IMR-90 (cell line): ENCODE measurements at regions not wholly inside any gene's neighbourhood (a gene's known extent, or its start where the extent isn't known, plus 50 kb on each side); places are given as distances from the start of the nearest gene placed in this dataset.

ENCODE experiments used
- ATAC-seq: fragments of 200-7000 bp; cut with Tn5 transposase; 2 replicates; pipeline ENCODE4 v1.9.1; 2020; ENCODE audit warnings: low read depth, mild to moderate bottlenecking, moderate library complexity
- BruUV-seq: library from RNA; stranded (reverse); fragments of 400-500 nt; replicated peaks from 2 replicates; lab custom pipeline; 2021; lab: Mats Ljungman, UMichigan
- CTCF ChIA-PET: fragments of 300-600 bp; formaldehyde crosslinking; extraction: SDS; loops from one replicate; lab custom pipeline; 2021; ENCODE audit warnings: antibody characterized with exemption; lab: Yijun Ruan, JAX
- POLR2A ChIA-PET: fragments of 300-600 bp; sonication (Branson Sonifier 250); formaldehyde crosslinking; loops from one replicate; lab custom pipeline; 2022; ENCODE audit warnings: antibody characterized with exemption; ENCODE audit not compliant: unreplicated experiment; lab: Charles Lee
- DNase-seq: peaks from one replicate; pipeline ENCODE4 v3.0.0; 2013
- H2AFZ ChIP-seq: replicated peaks from 2 replicates; pipeline ENCODE3; 2013; ENCODE audit warnings: low read length, mild to moderate bottlenecking; ENCODE audit not compliant: poor library complexity
- H2AK5ac ChIP-seq: 2 replicates; pipeline ENCODE4 v1.6.1; 2013; ENCODE audit warnings: low read depth, low read length, inconsistent platforms
- H2AK9ac ChIP-seq: replicated peaks from 2 replicates; pipeline ENCODE3; 2013; ENCODE audit warnings: mild to moderate bottlenecking, low read depth, low read length, moderate library complexity; ENCODE audit not compliant: poor library complexity
- H2BK120ac ChIP-seq: 2 replicates; pipeline ENCODE4 v1.6.1; 2013; ENCODE audit warnings: low read depth, low read length, inconsistent platforms
- H2BK15ac ChIP-seq: 3 replicates; pipeline ENCODE4 v1.6.1; 2013; ENCODE audit warnings: low read depth, low read length, inconsistent platforms
- H2BK20ac ChIP-seq: 2 replicates; pipeline ENCODE4 v1.6.1; 2013; ENCODE audit warnings: low read depth, mild to moderate bottlenecking, inconsistent platforms, low read length, moderate library complexity
- H2BK5ac ChIP-seq: 2 replicates; pipeline ENCODE4 v1.6.1; 2013; ENCODE audit warnings: mild to moderate bottlenecking, low read depth, low read length, inconsistent platforms; ENCODE audit not compliant: poor library complexity, severe bottlenecking
- H3K14ac ChIP-seq: replicated peaks from 2 replicates; pipeline ENCODE4 v1.6.1; 2013; ENCODE audit warnings: low read depth, low read length, inconsistent platforms
- H3K18ac ChIP-seq: 2 replicates; pipeline ENCODE4 v1.6.1; 2013; ENCODE audit warnings: low read depth, low read length, control low read depth
- H3K23ac ChIP-seq: 2 replicates; pipeline ENCODE4 v1.6.1; 2013; ENCODE audit warnings: low read depth, low read length, inconsistent platforms
- H3K27ac ChIP-seq: 2 replicates; pipeline ENCODE4 v1.5.1; 2013; ENCODE audit warnings: mild to moderate bottlenecking, control low read depth, low read length; ENCODE audit not compliant: insufficient read depth
- H3K27me3 ChIP-seq: 2 replicates; pipeline ENCODE4 v1.6.1; 2013; ENCODE audit warnings: low read length; ENCODE audit not compliant: control insufficient read depth, insufficient read depth
- H3K36me3 ChIP-seq: 2 replicates; pipeline ENCODE4 v1.6.1; 2013; ENCODE audit warnings: low read length, mixed read lengths; ENCODE audit not compliant: control insufficient read depth, insufficient read depth
- H3K4ac ChIP-seq: 2 replicates; pipeline ENCODE4 v1.6.1; 2013; ENCODE audit warnings: low read depth, low read length, inconsistent platforms
- H3K4me1 ChIP-seq: 2 replicates; pipeline ENCODE4 v1.6.1; 2013; ENCODE audit warnings: low read length, mixed read lengths; ENCODE audit not compliant: control insufficient read depth, insufficient read depth
- H3K4me2 ChIP-seq: 2 replicates; pipeline ENCODE4 v1.6.1; 2013; ENCODE audit warnings: low read depth, mild to moderate bottlenecking, control low read depth, low read length, moderate library complexity
- H3K4me3 ChIP-seq: 2 replicates; pipeline ENCODE4 v1.5.1; 2013; ENCODE audit warnings: low read depth, mild to moderate bottlenecking, control low read depth, low read length, moderate library complexity; ENCODE audit not compliant: insufficient read depth
- H3K56ac ChIP-seq: 2 replicates; pipeline ENCODE4 v1.6.1; 2013; ENCODE audit warnings: low read length, inconsistent platforms; ENCODE audit not compliant: insufficient read depth; ENCODE audit errors: extremely low read depth
- H3K79me1 ChIP-seq, 2 experiments: 2 replicates each; pipeline ENCODE4 v1.6.1; 2013; ENCODE audit warnings: low read length in 2 of 2, inconsistent platforms in 1 of 2, low read depth in 1 of 2
- H3K9ac ChIP-seq: 2 replicates; pipeline ENCODE4 v1.6.1; 2013; ENCODE audit warnings: low read depth, low read length, control low read depth
- H3K9me1 ChIP-seq: 2 replicates; pipeline ENCODE4 v1.6.1; 2013; ENCODE audit warnings: low read length, inconsistent platforms; ENCODE audit not compliant: insufficient read depth
- H3K9me3 ChIP-seq: 2 replicates; pipeline ENCODE4 v1.6.1; 2013; ENCODE audit warnings: low read length; ENCODE audit not compliant: control insufficient read depth, insufficient read depth
- H4K20me1 ChIP-seq: 2 replicates; pipeline ENCODE4 v1.6.1; 2013; ENCODE audit warnings: low read length, inconsistent platforms; ENCODE audit not compliant: insufficient read depth
- H4K5ac ChIP-seq: 2 replicates; pipeline ENCODE4 v1.6.1; 2013; ENCODE audit warnings: mild to moderate bottlenecking, low read depth, low read length, control low read depth
- H4K8ac ChIP-seq, 2 experiments: 2 replicates each; pipeline ENCODE4 v1.6.1; 2013; ENCODE audit warnings: low read depth in 2 of 2, low read length in 2 of 2, control low read depth in 1 of 2, inconsistent platforms in 1 of 2
- H4K91ac ChIP-seq: 2 replicates; pipeline ENCODE4 v1.6.1; 2013; ENCODE audit warnings: low read depth, low read length, inconsistent platforms; ENCODE audit not compliant: insufficient read depth
- CEBPB ChIP-seq: IDR thresholded peaks from 2 replicates; pipeline ENCODE4 v1.6.1; 2012; ENCODE audit warnings: low read depth, low read length, improper control_type of control experiment
- MAFK ChIP-seq: IDR thresholded peaks from 2 replicates; pipeline ENCODE4 v1.6.1; 2012; ENCODE audit warnings: low read depth, low read length, improper control_type of control experiment
- MXI1 ChIP-seq: IDR thresholded peaks from 2 replicates; pipeline ENCODE4 v1.6.1; 2012; ENCODE audit warnings: low read depth, mild to moderate bottlenecking, low read length, moderate library complexity, borderline replicate concordance
- NFE2L2 ChIP-seq: fragments of 150-350 bp; IDR thresholded peaks from 2 replicates; pipeline ENCODE4 v1.6.1; 2016; ENCODE audit warnings: low read depth, mild to moderate bottlenecking, low read length
- POLR2A ChIP-seq: IDR thresholded peaks from 2 replicates; pipeline ENCODE4 v1.6.1; 2012; ENCODE audit warnings: mild to moderate bottlenecking, low read depth, low read length
- RAD21 ChIP-seq: IDR thresholded peaks from 2 replicates; pipeline ENCODE4 v1.6.1; 2012; ENCODE audit warnings: low read length, improper control_type of control experiment
- RCOR1 ChIP-seq: IDR thresholded peaks from 2 replicates; pipeline ENCODE4 v1.6.1; 2012; ENCODE audit warnings: mild to moderate bottlenecking, low read length, improper control_type of control experiment; ENCODE audit not compliant: insufficient replicate concordance
- RFX5 ChIP-seq: IDR thresholded peaks from 2 replicates; pipeline ENCODE4 v1.8.0; 2012; ENCODE audit warnings: low read depth, mild to moderate bottlenecking, low read length, moderate library complexity
- SMC3 ChIP-seq: fragments of 150-350 bp; IDR thresholded peaks from 2 replicates; pipeline ENCODE4 v1.6.1; 2016; ENCODE audit warnings: low read depth, mild to moderate bottlenecking, antibody characterized with exemption, low read length, moderate library complexity
- WGBS, 2 experiments: methylation state at CpG; one replicate each; pipeline versions ENCODE4 v1.1.5 to v1.1.7; 2013; ENCODE audit warnings: missing lambda C conversion rate in 2 of 2; ENCODE audit not compliant: insufficient read length in 1 of 2; ENCODE audit errors: extremely low coverage in 2 of 2; 5-methylcytosine and 5-hydroxymethylcytosine counted together
- dilution Hi-C: fragments of 300-500 bp; cut with HindIII; formaldehyde crosslinking; loops from one replicate; pipeline ENCODE4 v1.14.3; 2018; ENCODE audit warnings: low sequenced_read_pairs; ENCODE audit not compliant: unreplicated experiment
- in situ Hi-C: fragments of 300-500 bp; cut with MboI; formaldehyde crosslinking; loops from 3 replicates; pipeline ENCODE4 v1.14.3; 2019; ENCODE audit warnings: low sequenced_read_pairs, inconsistent platforms, mixed read lengths
- intact Hi-C: fragments of 100-400 bp; cut with micrococcal nuclease; formaldehyde crosslinking; loops from 2 replicates; pipeline ENCODE4 v1.10.0; 2022
- TF ChIP-seq, protein P1 (sequence below): fragments of 150-350 bp; IDR thresholded peaks from 2 replicates; pipeline ENCODE4 v1.6.1; 2017; ENCODE audit warnings: mild to moderate bottlenecking, antibody characterized with exemption, low read length, low read depth

DNA sequence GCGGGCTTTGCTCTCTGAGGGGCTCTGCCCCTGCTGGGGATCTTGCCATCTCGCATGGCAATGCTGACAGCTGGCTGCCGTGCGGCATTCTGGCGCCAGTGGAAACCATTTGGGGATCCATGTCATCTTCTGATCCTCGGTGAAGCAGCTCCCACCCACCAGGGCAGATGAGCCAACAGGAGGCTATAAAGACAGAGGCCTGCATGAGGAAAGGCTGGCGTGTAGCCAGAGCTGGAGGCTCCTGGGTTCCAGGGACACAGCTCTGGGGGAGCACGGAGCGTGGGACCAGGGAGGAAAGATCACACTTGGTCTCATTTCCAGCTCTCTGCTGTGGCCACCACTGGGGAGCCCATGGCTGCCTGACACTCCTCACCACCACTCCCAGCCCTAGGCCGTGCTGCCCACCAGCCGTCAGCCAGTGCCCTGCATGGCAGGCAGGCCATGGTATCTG is 145.8 kb downstream of the ZFP36L2 start:
- intact Hi-C loops, result no loop called here
- H3K27ac ChIP-seq, result 0 out of 2 replicates have a peak overlapping the region, but pooled peaks have one; percentile 9
- no peak overlapping the region; the same call in 1 of the 2 replicates for H3K18ac ChIP-seq
- peaks cover 0 to 45% of the 10 kb centered on the region in 2 experiments; a peak in 2 of 4 replicates for H3K79me1 ChIP-seq
- 0 out of 2 replicates have a peak overlapping the region, but pooled peaks have one; percentile 8 for H3K23ac ChIP-seq
- DNase-seq (no peak), ATAC-seq (no peak)
- H4K5ac ChIP-seq, result no peak overlapping the region
- 98% methylated on average over 8 of the region's 11 CpGs; no CpG with 5 or more reads in 1 of the 2 experiments for WGBS, 2 experiments
- no peaks in the 10 kb centered on the region for H4K20me1 ChIP-seq
- in situ Hi-C loops, result no loop called here
- H3K14ac ChIP-seq, result 0 out of 2 replicates have a peak overlapping the region, but pooled peaks have one; percentile 27
- POLR2A ChIA-PET, result interaction anchor here (0.6 kb wide), 1 partner anchor 8 kb away, joined by 3 read pairs; no protein-coding TSS in a partner anchor
- H3K9ac ChIP-seq, result no peak overlapping the region
- peak overlapping the region; percentile 3 for H2AK9ac ChIP-seq
- peak overlapping the region; percentile 57 for H3K4ac ChIP-seq
- H3K27me3 ChIP-seq, result no peaks in the 10 kb centered on the region
- H3K4me1 ChIP-seq, result peaks cover 56% of the 10 kb centered on the region
- peaks cover 59% of the 10 kb centered on the region for H3K9me1 ChIP-seq
- H3K56ac ChIP-seq, result no peak overlapping the region
- H2BK15ac ChIP-seq, result peak overlapping the region; percentile 89; the same call in 2 of the 3 replicates
- H4K91ac ChIP-seq, result peak overlapping the region; percentile 100
- no peak overlapping the region for H3K4me3 ChIP-seq
- no peak for TF ChIP-seq CEBPB
- no peak for TF ChIP-seq SMC3
- TF ChIP-seq RAD21, result no peak
- TF ChIP-seq NFE2L2, result no peak
- no peak for TF ChIP-seq RFX5
- no peak for TF ChIP-seq MXI1
- TF ChIP-seq, protein P1, sequence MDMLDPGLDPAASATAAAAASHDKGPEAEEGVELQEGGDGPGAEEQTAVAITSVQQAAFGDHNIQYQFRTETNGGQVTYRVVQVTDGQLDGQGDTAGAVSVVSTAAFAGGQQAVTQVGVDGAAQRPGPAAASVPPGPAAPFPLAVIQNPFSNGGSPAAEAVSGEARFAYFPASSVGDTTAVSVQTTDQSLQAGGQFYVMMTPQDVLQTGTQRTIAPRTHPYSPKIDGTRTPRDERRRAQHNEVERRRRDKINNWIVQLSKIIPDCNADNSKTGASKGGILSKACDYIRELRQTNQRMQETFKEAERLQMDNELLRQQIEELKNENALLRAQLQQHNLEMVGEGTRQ, result no peak
- TF ChIP-seq POLR2A, result no peak
- no peak for TF ChIP-seq MAFK
- TF ChIP-seq RCOR1, result no peak
- dilution Hi-C loops, result no loop called here
- BruUV-seq, result no TSS peak
- H2BK20ac ChIP-seq, result peak overlapping the region; percentile 75; the same call in 1 of the 2 replicates
- no peaks in the 10 kb centered on the region for H3K9me3 ChIP-seq
- CTCF ChIA-PET, result no interaction called here
- H2AFZ ChIP-seq, result no peak overlapping the region
- H2BK5ac ChIP-seq, result peak overlapping the region; percentile 46
- no peaks in the 10 kb centered on the region for H3K36me3 ChIP-seq
- H2AK5ac ChIP-seq, result peak overlapping the region; percentile 97
- H2BK120ac ChIP-seq, result peak overlapping the region; percentile 100
- no peak overlapping the region for H3K4me2 ChIP-seq
- peak overlapping the region; percentile 94 to 95; a peak in 2 of 4 replicates for H4K8ac ChIP-seq
